Renal cortical epithelial cell (primary cell): ENCODE measurements at regions not wholly inside any gene's neighbourhood (a gene's known extent, or its start where the extent isn't known, plus 50 kb on each side); places are given as distances from the start of the nearest gene placed in this dataset.
A peak's percentile ranks its signal among the peaks of the same experiment; 100 is the strongest.

Experiments
- DNase-seq: peaks from one replicate; pipeline ENCODE4 v3.0.0-alpha.2; 2011; ENCODE audit warnings: low read depth

- no peak for DNase-seq
These were observed 222.6 kb downstream of the PRDM2 start for GRCh38 chr1:13922466-13923110.

GRCh38 chr1:13926556-13926955 lies 226.6 kb downstream of the PRDM2 start:
- no peak for DNase-seq

GRCh38 chr1:13927736-13928135 lies 227.7 kb downstream of the PRDM2 start:
- DNase-seq = no peak

- DNase-seq = no peak
These were observed 229.3 kb downstream of the PRDM2 start for GRCh38 chr1:13929313-13929712.

- DNase-seq = no peak
These were observed 230.2 kb downstream of the PRDM2 start for GRCh38 chr1:13930151-13930550.

GRCh38 chr1:13931226-13931625 lies 231.2 kb downstream of the PRDM2 start:
- DNase-seq = no peak

GRCh38 chr1:13935336-13935735 lies 235.3 kb downstream of the PRDM2 start:
- no peak for DNase-seq

GRCh38 chr1:13941315-13941714 lies 241.3 kb downstream of the PRDM2 start:
- no peak for DNase-seq

- no peak for DNase-seq
These were observed 243.1 kb downstream of the PRDM2 start for GRCh38 chr1:13943055-13943454.

- no peak for DNase-seq
These were observed 245.9 kb downstream of the PRDM2 start for GRCh38 chr1:13945856-13946255.

GRCh38 chr1:13947658-13948057 lies 247.7 kb downstream of the PRDM2 start:
- DNase-seq = no peak

GRCh38 chr1:13948396-13948795 lies 248.4 kb downstream of the PRDM2 start:
- no peak for DNase-seq

GRCh38 chr1:13948888-13949391 lies 249.0 kb downstream of the PRDM2 start:
- no peak for DNase-seq

- DNase-seq = no peak
These were observed 249.6 kb downstream of the PRDM2 start for GRCh38 chr1:13949546-13949945.

- DNase-seq = no peak
These were observed 250.6 kb downstream of the PRDM2 start for GRCh38 chr1:13950637-13951036.

GRCh38 chr1:13951793-13952751 lies 252.1 kb downstream of the PRDM2 start:
- no peak for DNase-seq

- DNase-seq = no peak
These were observed 253.0 kb downstream of the PRDM2 start for GRCh38 chr1:13952985-13953384.

- no peak for DNase-seq
These were observed 256.4 kb downstream of the PRDM2 start for GRCh38 chr1:13956393-13956792.

GRCh38 chr1:13960375-13960987 lies 260.5 kb downstream of the PRDM2 start:
- DNase-seq = peak; percentile 32

- no peak for DNase-seq
These were observed 264.8 kb downstream of the PRDM2 start for GRCh38 chr1:13964768-13965167.

- DNase-seq = peak; percentile 17
These were observed 265.9 kb downstream of the PRDM2 start for GRCh38 chr1:13965770-13966398.

GRCh38 chr1:13967707-13968106 lies 267.7 kb downstream of the PRDM2 start:
- DNase-seq = no peak
